Type B pancreatic cell (in vitro differentiated cells): ENCODE measurements at regions not wholly inside any gene's neighbourhood (a gene's known extent, or its start where the extent isn't known, plus 50 kb on each side); places are given as distances from the start of the nearest gene placed in this dataset.

Source experiments
- DNase-seq: peaks from one replicate; pipeline ENCODE4 v3.0.0; 2021; ENCODE audit warnings: mixed read lengths; ENCODE audit not compliant: unreplicated experiment; ENCODE audit errors: extremely low spot score
- H3K27ac Mint-ChIP-seq: 2 replicates; pipeline ENCODE4 v1.8.0; 2021; ENCODE audit warnings: mild to moderate bottlenecking, mixed read lengths
- H3K27me3 Mint-ChIP-seq: 2 replicates; pipeline ENCODE4 v1.8.0; 2021; ENCODE audit warnings: mixed read lengths
- H3K36me3 Mint-ChIP-seq: 2 replicates; pipeline ENCODE4 v1.8.0; 2021; ENCODE audit warnings: mixed read lengths
- H3K4me1 Mint-ChIP-seq: one replicate; pipeline ENCODE4 v1.8.0; 2021; ENCODE audit warnings: mixed read lengths; ENCODE audit not compliant: unreplicated experiment
- H3K4me3 Mint-ChIP-seq: 2 replicates; pipeline ENCODE4 v1.8.0; 2021; ENCODE audit warnings: mild to moderate bottlenecking, mixed read lengths
- H3K9me3 Mint-ChIP-seq: 2 replicates; pipeline ENCODE4 v1.8.0; 2021; ENCODE audit warnings: mixed read lengths
- TF ChIP-seq, protein P1 (sequence below): fragments of 200-600 bp; sonication (generic); conservative IDR thresholded peaks from 2 replicates; pipeline ENCODE4 v1.5.0; 2021; ENCODE audit warnings: antibody characterized with exemption, mild to moderate bottlenecking

DNA sequence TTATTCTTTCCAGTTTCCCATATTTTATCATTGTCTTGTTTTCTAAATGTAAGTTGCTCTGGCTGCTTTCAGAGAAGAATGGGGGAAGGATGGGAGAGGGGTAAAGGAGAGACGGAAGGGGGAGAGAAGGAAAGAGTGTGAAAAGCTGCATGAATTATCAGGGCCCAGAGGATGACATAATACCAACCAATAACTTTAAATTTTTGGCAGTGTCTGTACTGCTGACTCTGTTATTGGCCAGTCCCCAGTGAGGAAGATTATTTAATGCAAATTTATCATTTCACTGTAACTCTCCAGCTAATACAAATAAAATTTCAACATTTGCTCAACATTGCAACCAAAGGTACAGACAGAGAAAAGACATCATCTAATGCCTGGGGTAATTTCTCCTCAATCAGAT, 551.7 kb upstream of the CFAP20DC start:
- Mint-ChIP-seq H3K27ac (no peak overlapping the region), H3K27me3 (peaks cover 16% of the 10 kb centered on the region), H3K4me1 (peaks cover 5% of the 10 kb centered on the region), H3K36me3 (no peaks in the 10 kb centered on the region), H3K4me3 (no peak overlapping the region), H3K9me3 (no peaks in the 10 kb centered on the region)
- DNase-seq = no peak
- TF ChIP-seq, protein P1, sequence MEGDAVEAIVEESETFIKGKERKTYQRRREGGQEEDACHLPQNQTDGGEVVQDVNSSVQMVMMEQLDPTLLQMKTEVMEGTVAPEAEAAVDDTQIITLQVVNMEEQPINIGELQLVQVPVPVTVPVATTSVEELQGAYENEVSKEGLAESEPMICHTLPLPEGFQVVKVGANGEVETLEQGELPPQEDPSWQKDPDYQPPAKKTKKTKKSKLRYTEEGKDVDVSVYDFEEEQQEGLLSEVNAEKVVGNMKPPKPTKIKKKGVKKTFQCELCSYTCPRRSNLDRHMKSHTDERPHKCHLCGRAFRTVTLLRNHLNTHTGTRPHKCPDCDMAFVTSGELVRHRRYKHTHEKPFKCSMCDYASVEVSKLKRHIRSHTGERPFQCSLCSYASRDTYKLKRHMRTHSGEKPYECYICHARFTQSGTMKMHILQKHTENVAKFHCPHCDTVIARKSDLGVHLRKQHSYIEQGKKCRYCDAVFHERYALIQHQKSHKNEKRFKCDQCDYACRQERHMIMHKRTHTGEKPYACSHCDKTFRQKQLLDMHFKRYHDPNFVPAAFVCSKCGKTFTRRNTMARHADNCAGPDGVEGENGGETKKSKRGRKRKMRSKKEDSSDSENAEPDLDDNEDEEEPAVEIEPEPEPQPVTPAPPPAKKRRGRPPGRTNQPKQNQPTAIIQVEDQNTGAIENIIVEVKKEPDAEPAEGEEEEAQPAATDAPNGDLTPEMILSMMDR = no peak

DNA sequence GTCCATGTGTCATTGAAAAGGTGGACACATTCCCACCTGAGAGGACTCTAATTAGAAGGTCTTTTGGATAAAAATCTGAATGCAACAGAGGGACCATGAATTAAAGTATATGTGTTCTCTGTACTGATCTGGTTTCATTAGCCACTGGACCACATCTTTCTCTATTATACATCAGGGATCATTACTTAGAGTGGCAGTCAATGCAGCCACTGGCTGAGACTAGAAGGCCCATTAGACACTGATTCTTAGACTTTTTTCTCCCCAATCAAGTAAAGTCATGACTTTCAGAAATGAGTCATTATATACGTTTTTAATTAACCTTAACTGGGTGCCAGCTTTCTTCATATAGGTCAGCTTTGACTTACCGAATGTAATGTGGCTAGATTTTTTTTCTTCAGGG, 550.8 kb upstream of the CFAP20DC start:
- Mint-ChIP-seq H3K4me3 (no peak overlapping the region), H3K27ac (no peak overlapping the region), H3K4me1 (no peaks in the 10 kb centered on the region), H3K36me3 (no peaks in the 10 kb centered on the region), H3K27me3 (peaks cover 16% of the 10 kb centered on the region), H3K9me3 (peaks cover 2% of the 10 kb centered on the region)
- no peak for DNase-seq
- TF ChIP-seq, protein P1 = no peak

DNA sequence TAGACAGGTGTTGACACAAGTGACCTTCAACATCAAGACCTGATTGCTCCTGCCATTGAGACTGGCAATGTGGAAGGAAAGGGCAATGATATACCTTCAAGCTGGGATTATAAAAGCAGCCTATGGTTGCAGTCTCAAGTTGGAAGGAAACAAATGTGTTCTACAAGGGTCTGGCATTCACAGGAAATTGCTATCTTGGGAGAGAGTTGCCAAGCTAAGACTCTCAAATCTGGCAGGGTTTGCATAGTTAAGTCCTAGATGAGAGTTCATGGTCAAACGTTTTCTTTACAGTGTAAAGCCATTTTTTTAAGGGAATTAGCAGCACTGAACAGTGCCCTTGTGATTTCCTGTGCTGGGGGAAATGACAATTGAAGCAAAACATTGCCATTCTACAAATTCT, 546.9 kb upstream of the CFAP20DC start:
- Mint-ChIP-seq H3K4me1 (no peaks in the 10 kb centered on the region), H3K9me3 (peaks cover 6% of the 10 kb centered on the region), H3K4me3 (no peak overlapping the region), H3K36me3 (no peaks in the 10 kb centered on the region), H3K27ac (no peak overlapping the region), H3K27me3 (peaks cover 13% of the 10 kb centered on the region)
- TF ChIP-seq, protein P1 = no peak
- no peak for DNase-seq

DNA sequence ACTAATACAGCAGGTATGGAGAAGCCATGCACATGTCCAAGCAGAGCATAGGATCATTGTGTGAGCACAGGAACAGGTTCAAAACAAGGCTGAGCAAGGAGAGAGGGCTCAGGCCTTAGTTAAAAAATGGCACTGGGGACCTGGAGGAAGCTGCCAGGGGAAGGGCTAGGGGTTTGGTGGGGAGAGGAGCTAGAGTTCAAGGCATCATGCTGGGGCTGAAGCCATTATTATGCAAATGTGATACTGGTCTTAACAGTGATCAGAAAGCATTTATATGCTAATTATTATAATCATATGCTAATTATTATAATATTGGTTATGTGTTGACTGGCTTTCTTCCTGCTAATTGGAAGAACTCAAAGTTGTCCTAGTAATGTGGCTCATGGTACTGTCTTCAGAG, 546.0 kb upstream of the CFAP20DC start:
- H3K27me3 Mint-ChIP-seq = peaks cover 8% of the 10 kb centered on the region
- TF ChIP-seq, protein P1 = no peak
- no peak for DNase-seq
- H3K4me1 Mint-ChIP-seq = no peaks in the 10 kb centered on the region
- H3K9me3 Mint-ChIP-seq = peaks cover 6% of the 10 kb centered on the region
- no peaks in the 10 kb centered on the region for H3K36me3 Mint-ChIP-seq
- no peak overlapping the region for H3K4me3 Mint-ChIP-seq
- H3K27ac Mint-ChIP-seq = no peak overlapping the region

DNA sequence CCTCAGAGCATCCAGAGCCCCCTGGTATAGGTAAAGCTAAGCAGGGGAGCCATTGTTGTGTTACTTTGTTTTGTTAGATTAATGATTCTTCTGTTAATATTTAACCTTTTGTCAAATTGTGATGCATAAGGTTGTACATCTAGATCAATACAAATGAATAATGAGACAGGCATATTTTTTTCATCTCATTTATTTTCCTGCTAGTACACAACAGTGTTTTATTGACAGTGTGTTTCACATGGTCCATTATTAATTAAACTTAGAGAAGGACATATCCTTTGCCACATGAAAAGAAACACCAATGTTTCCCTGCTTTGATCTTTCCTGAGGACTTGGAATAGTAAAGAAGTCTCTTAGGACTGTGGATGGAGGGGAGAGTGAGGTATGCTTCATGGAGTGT, 543.6 kb upstream of the CFAP20DC start:
- TF ChIP-seq, protein P1 = no peak
- DNase-seq = no peak
- H3K4me1 Mint-ChIP-seq = no peaks in the 10 kb centered on the region
- H3K27me3 Mint-ChIP-seq = peaks cover 1% of the 10 kb centered on the region
- H3K27ac Mint-ChIP-seq = no peak overlapping the region
- no peaks in the 10 kb centered on the region for H3K36me3 Mint-ChIP-seq
- peaks cover 8% of the 10 kb centered on the region for H3K9me3 Mint-ChIP-seq
- no peak overlapping the region for H3K4me3 Mint-ChIP-seq

DNA sequence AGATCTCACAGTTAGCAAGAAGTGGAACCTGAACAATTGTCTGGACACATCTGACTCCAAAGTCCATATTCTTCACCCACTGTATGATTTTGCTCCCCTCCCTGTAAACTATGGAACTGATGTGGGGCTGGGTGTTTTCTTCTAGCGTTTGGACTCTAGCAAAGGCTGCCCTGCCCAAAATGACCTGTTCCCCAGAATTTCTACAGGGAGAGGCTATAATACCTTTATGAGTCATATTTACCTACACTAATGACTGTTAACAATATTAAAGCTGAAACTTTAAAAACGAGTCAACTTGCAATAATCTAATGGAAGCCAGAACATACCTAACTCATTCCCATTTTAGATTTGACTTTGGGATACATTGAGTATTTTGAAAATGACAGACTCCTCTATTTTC, 531.2 kb upstream of the CFAP20DC start:
- TF ChIP-seq, protein P1 = no peak
- H3K4me3 Mint-ChIP-seq = no peak overlapping the region
- no peaks in the 10 kb centered on the region for H3K9me3 Mint-ChIP-seq
- no peaks in the 10 kb centered on the region for H3K36me3 Mint-ChIP-seq
- H3K27me3 Mint-ChIP-seq = peaks cover 6% of the 10 kb centered on the region
- no peak overlapping the region for H3K27ac Mint-ChIP-seq
- DNase-seq = no peak
- H3K4me1 Mint-ChIP-seq = peaks cover 5% of the 10 kb centered on the region
